K562 (cell line): ENCODE measurements at regions not wholly inside any gene's neighbourhood (a gene's known extent, or its start where the extent isn't known, plus 50 kb on each side); places are given as distances from the start of the nearest gene placed in this dataset.

ENCODE experiments used
- ATAC-seq: fragments of 200-7000 bp; cut with Tn5 transposase; 3 replicates; pipeline ENCODE4 v1.9.1; 2020; ENCODE audit warnings: moderate library complexity
- BruUV-seq: library from RNA; stranded (reverse); fragments of 400-500 nt; replicated peaks from 2 replicates; lab custom pipeline; 2021; lab: Mats Ljungman, UMichigan
- CTCF ChIA-PET: fragments of 300-600 bp; formaldehyde crosslinking; extraction: SDS; loops from one replicate; lab custom pipeline; 2021; ENCODE audit warnings: low intra/inter-chr PET ratio; lab: Yijun Ruan, JAX
- POLR2A ChIA-PET: fragments of 300-600, 350-650 bp; sonication (Branson Sonifier 250); formaldehyde crosslinking; extraction: SDS; loops from one replicate; lab custom pipeline; 2021; ENCODE audit warnings: antibody characterized with exemption, inconsistent platforms; lab: Yijun Ruan, JAX
- DNase-seq, 4 experiments: peaks; one replicate each; pipeline versions ENCODE4 v3.0.0 to v3.0.0-alpha.2; 2011 to 2018; ENCODE audit warnings: low spot score in 3 of 4, mixed read lengths in 3 of 4; ENCODE audit errors: extremely low read depth in 1 of 4
- FAIRE-seq: peaks from 2 replicates; lab custom pipeline; 2011; peaks lifted over from hg19 to GRCh38; lab: Jason Lieb, UNC
- H2AFZ ChIP-seq: 2 replicates; pipeline ENCODE4 v1.6.0; 2011; ENCODE audit warnings: low read depth, low read length, control low read depth, inconsistent platforms
- H3K27ac ChIP-seq: fragments of 200-600 bp; 3 replicates; pipeline ENCODE4 v1.8.0; 2011; ENCODE audit warnings: low read depth, mild to moderate bottlenecking, control low read depth, inconsistent platforms, low read length, moderate library complexity, mixed read lengths; ENCODE audit errors: extremely low read depth
- H3K27me3 ChIP-seq, 2 experiments: fragments of 300-600 bp in 1 of 2; 2 replicates in 1 of 2; 3 replicates in 1 of 2; pipeline versions ENCODE4 v1.6.0 to v1.8.0; 2011; ENCODE audit warnings: inconsistent platforms in 2 of 2, low read length in 2 of 2, mild to moderate bottlenecking in 1 of 2, mixed read lengths in 1 of 2, moderate library complexity in 1 of 2; ENCODE audit not compliant: control insufficient read depth in 2 of 2, insufficient read depth in 2 of 2
- H3K36me3 ChIP-seq: fragments of 300-600 bp; 3 replicates; pipeline ENCODE4 v1.8.0; 2011; ENCODE audit warnings: mild to moderate bottlenecking, low read length, inconsistent platforms; ENCODE audit not compliant: control insufficient read depth, insufficient read depth
- H3K4me1 ChIP-seq, 2 experiments: fragments of 200-600 bp in 1 of 2; replicated peaks in 1 of 2; 2 replicates in 1 of 2; 3 replicates in 1 of 2; pipeline versions ENCODE4 v1.5.1 to v1.8.0; 2011; ENCODE audit warnings: inconsistent platforms in 2 of 2, low read length in 2 of 2, mild to moderate bottlenecking in 1 of 2, mixed read lengths in 1 of 2, moderate library complexity in 1 of 2; ENCODE audit not compliant: control insufficient read depth in 2 of 2, insufficient read depth in 2 of 2
- H3K4me2 ChIP-seq: 2 replicates; pipeline ENCODE4 v1.6.1; 2011; ENCODE audit warnings: low read length, control low read depth, inconsistent platforms, mixed read lengths; ENCODE audit not compliant: insufficient read depth
- H3K4me3 ChIP-seq: fragments of 200-600 bp; sonication (generic), shearing (Covaris generic); 2 replicates; pipeline ENCODE4 v1.5.1; 2016; ENCODE audit warnings: control low read depth, inconsistent platforms
- H3K79me2 ChIP-seq: fragments of 200-600 bp; 3 replicates; pipeline ENCODE4 v1.8.0; 2011; ENCODE audit warnings: low read length, inconsistent platforms; ENCODE audit not compliant: control insufficient read depth, insufficient read depth
- H3K9ac ChIP-seq, 2 experiments: 2 replicates each; pipeline versions ENCODE4 v1.6.0 to v1.6.1; 2011; ENCODE audit warnings: low read depth in 2 of 2, low read length in 2 of 2, control low read depth in 1 of 2, inconsistent platforms in 1 of 2, mild to moderate bottlenecking in 1 of 2, mixed read lengths in 1 of 2; ENCODE audit not compliant: insufficient read depth in 1 of 2
- H3K9me1 ChIP-seq: one replicate; pipeline ENCODE4 v1.6.0; 2011; ENCODE audit warnings: inconsistent platforms, mild to moderate bottlenecking, low read length, moderate library complexity; ENCODE audit not compliant: control insufficient read depth, insufficient read depth
- H3K9me3 ChIP-seq: replicated peaks from 2 replicates; pipeline ENCODE4 v1.5.1; 2011; ENCODE audit warnings: low read depth, low read length, inconsistent platforms; ENCODE audit not compliant: control insufficient read depth, insufficient read depth
- H4K20me1 ChIP-seq: replicated peaks from 2 replicates; pipeline ENCODE4 v1.6.1; 2011; ENCODE audit warnings: low read length, inconsistent platforms, mixed read lengths; ENCODE audit not compliant: control insufficient read depth, insufficient read depth
- CHD7 ChIP-seq: fragments of 200-600 bp; sonication (generic); IDR thresholded peaks from one replicate; pipeline ENCODE4 v1.6.1; 2012; ENCODE audit warnings: mild to moderate bottlenecking, low read depth, low read length, inconsistent platforms
- GMEB1 ChIP-seq: fragments of 250-450 bp; sonication (Bioruptor Pico); IDR thresholded peaks from 2 replicates; pipeline ENCODE4 v1.4.0; 2020; ENCODE audit warnings: mild to moderate bottlenecking
- KLF16 ChIP-seq: IDR thresholded peaks from 2 replicates; pipeline ENCODE4 v1.6.1; 2016; ENCODE audit warnings: antibody characterized with exemption
- PHF21A ChIP-seq: fragments of 450-650 bp; IDR thresholded peaks from 2 replicates; pipeline ENCODE4 v1.6.1; 2017; ENCODE audit warnings: low read depth, borderline replicate concordance
- SMARCB1 ChIP-seq: IDR thresholded peaks from 2 replicates; pipeline ENCODE4 v1.6.1; 2011; ENCODE audit warnings: improper control_type of control experiment, low read depth; ENCODE audit not compliant: insufficient read length
- ZNF696 ChIP-seq: fragments of 250-450 bp; sonication (Bioruptor Pico); conservative IDR thresholded peaks from 2 replicates; pipeline ENCODE4 v1.4.0; 2020; ENCODE audit warnings: mild to moderate bottlenecking, moderate library complexity
- ZNF707 ChIP-seq: fragments of 250-450 bp; sonication (Bioruptor Pico); conservative IDR thresholded peaks from 2 replicates; pipeline ENCODE4 v1.8.0; 2022; ENCODE audit warnings: inconsistent platforms, mild to moderate bottlenecking, moderate library complexity
- WGBS: fragments of 100-300 bp; shearing (Covaris generic); methylation state at CpG from one replicate; pipeline ENCODE4 v1.1.6; 2016; ENCODE audit warnings: low coverage, mixed read lengths; ENCODE audit not compliant: insufficient coverage; ENCODE audit errors: missing lambda C conversion rate; 5-methylcytosine and 5-hydroxymethylcytosine counted together
- in situ Hi-C: fragments of 300-500 bp; cut with MboI; formaldehyde crosslinking; loops from 4 replicates; pipeline ENCODE4 v1.15.0; 2018; ENCODE audit warnings: inconsistent platforms, mixed read lengths
- intact Hi-C: fragments of 100-400 bp; cut with micrococcal nuclease; formaldehyde crosslinking; loops from 2 replicates; pipeline ENCODE4 v1.14.2; 2022
- TF ChIP-seq, protein P1 (sequence below): sonication (generic); formaldehyde crosslinking; IDR thresholded peaks from 2 replicates; pipeline ENCODE4 v1.8.0; 2022; ENCODE audit warnings: missing genetic modification reagents, mild to moderate bottlenecking, borderline replicate concordance

GRCh38 chr7:40946549-40946948 lies 756.3 kb downstream of the INHBA start:
- ATAC-seq (no peak), DNase-seq (no peak), FAIRE-seq (no peak)
- H3K4me2 ChIP-seq, result no peak overlapping the region
- H3K4me1 ChIP-seq, result no peaks in the 10 kb centered on the region
- H3K4me3 ChIP-seq, result no peak overlapping the region
- H3K9me3 ChIP-seq, result no peaks in the 10 kb centered on the region
- ChIA-PET CTCF (no interaction called here), POLR2A (no interaction called here)
- intact Hi-C loops, result no loop called here
- no peaks in the 10 kb centered on the region for H3K36me3 ChIP-seq
- H3K79me2 ChIP-seq, result no peaks in the 10 kb centered on the region
- in situ Hi-C loops, result no loop called here
- H3K9ac ChIP-seq, result no peak overlapping the region
- H3K9me1 ChIP-seq, result no peaks in the 10 kb centered on the region
- H4K20me1 ChIP-seq, result no peaks in the 10 kb centered on the region
- no peak overlapping the region for H2AFZ ChIP-seq
- WGBS, result 0% methylated on average over 1 of the region's 1 CpG
- H3K27ac ChIP-seq, result no peak overlapping the region
- BruUV-seq, result no TSS peak
- H3K27me3 ChIP-seq, result no peaks in the 10 kb centered on the region
- TF ChIP-seq PHF21A (no peak), CHD7 (no peak), ZNF707 (CRISPR knock-in tag) (no peak), ZNF696 (no peak), GMEB1 (no peak), SMARCB1 (no peak), KLF16 (no peak)
- TF ChIP-seq, protein P1, sequence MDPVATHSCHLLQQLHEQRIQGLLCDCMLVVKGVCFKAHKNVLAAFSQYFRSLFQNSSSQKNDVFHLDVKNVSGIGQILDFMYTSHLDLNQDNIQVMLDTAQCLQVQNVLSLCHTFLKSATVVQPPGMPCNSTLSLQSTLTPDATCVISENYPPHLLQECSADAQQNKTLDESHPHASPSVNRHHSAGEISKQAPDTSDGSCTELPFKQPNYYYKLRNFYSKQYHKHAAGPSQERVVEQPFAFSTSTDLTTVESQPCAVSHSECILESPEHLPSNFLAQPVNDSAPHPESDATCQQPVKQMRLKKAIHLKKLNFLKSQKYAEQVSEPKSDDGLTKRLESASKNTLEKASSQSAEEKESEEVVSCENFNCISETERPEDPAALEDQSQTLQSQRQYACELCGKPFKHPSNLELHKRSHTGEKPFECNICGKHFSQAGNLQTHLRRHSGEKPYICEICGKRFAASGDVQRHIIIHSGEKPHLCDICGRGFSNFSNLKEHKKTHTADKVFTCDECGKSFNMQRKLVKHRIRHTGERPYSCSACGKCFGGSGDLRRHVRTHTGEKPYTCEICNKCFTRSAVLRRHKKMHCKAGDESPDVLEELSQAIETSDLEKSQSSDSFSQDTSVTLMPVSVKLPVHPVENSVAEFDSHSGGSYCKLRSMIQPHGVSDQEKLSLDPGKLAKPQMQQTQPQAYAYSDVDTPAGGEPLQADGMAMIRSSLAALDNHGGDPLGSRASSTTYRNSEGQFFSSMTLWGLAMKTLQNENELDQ, result no peak
